ENCODE measurements at regions not wholly inside any gene's neighbourhood (a gene's known extent, or its start where the extent isn't known, plus 50 kb on each side); places are given as distances from the start of the nearest gene placed in this dataset.

GRCh38 chr5:118009741-118010297 lies 978.5 kb downstream of the DTWD2 start:
- TF ChIP-seq POLR2A (IDR thresholded peaks at IDR 0.05) (no peak), CTCF (IDR thresholded peaks at IDR 0.05) (no peak)
